HG02798 (cell line): ENCODE measurements at regions not wholly inside any gene's neighbourhood (a gene's known extent, or its start where the extent isn't known, plus 50 kb on each side); places are given as distances from the start of the nearest gene placed in this dataset.
"Not testable (repeated sequence)": the region's sequence is repeated elsewhere in the genome, so short reads cannot be mapped to it uniquely, and the experiment has no call there.

Experiments used
- ATAC-seq: cut with Tn5 transposase; IDR thresholded peaks from one replicate; pipeline ENCODE4 v1.9.1; 2021; ENCODE audit warnings: mild to moderate bottlenecking; ENCODE audit not compliant: unreplicated experiment, poor library complexity

GRCh38 chr11:25159341-25159740, 662.5 kb downstream of the LUZP2 start:
- ATAC-seq, result no peak

GRCh38 chr11:25163421-25163820, 666.6 kb downstream of the LUZP2 start:
- no peak for ATAC-seq

GRCh38 chr11:25180187-25180586, 683.3 kb downstream of the LUZP2 start:
- no peak for ATAC-seq

GRCh38 chr11:25183411-25183810, 686.6 kb downstream of the LUZP2 start:
- ATAC-seq, result no peak

- no peak for ATAC-seq
Observed at GRCh38 chr11:25197515-25197914, 700.7 kb downstream of the LUZP2 start.

GRCh38 chr11:25198704-25199103, 701.9 kb downstream of the LUZP2 start:
- ATAC-seq, result no peak

GRCh38 chr11:25200925-25201324, 704.1 kb downstream of the LUZP2 start:
- no peak for ATAC-seq

- no peak for ATAC-seq
Observed at GRCh38 chr11:25206762-25207161, 709.9 kb downstream of the LUZP2 start.

- no peak for ATAC-seq
Observed at GRCh38 chr11:25211635-25212254, 714.9 kb downstream of the LUZP2 start.

GRCh38 chr11:25214535-25215176, 717.8 kb downstream of the LUZP2 start:
- no peak for ATAC-seq

- no peak for ATAC-seq
Observed at GRCh38 chr11:25218036-25218435, 721.2 kb downstream of the LUZP2 start.

GRCh38 chr11:25225078-25225477, 728.2 kb downstream of the LUZP2 start:
- ATAC-seq, result no peak

GRCh38 chr11:25242928-25243327, 746.1 kb downstream of the LUZP2 start:
- no peak for ATAC-seq

- no peak for ATAC-seq
Observed at GRCh38 chr11:25244126-25244525, 747.3 kb downstream of the LUZP2 start.

- no peak for ATAC-seq
Observed at GRCh38 chr11:25247336-25247735, 750.5 kb downstream of the LUZP2 start.

- no peak for ATAC-seq
Observed at GRCh38 chr11:25252854-25253253, 756.0 kb downstream of the LUZP2 start.

GRCh38 chr11:25263861-25264260, 767.0 kb downstream of the LUZP2 start:
- not testable (repeated sequence) for ATAC-seq

GRCh38 chr11:25271301-25271700, 774.4 kb downstream of the LUZP2 start:
- ATAC-seq, result no peak

- no peak for ATAC-seq
Observed at GRCh38 chr11:25272214-25272613, 775.4 kb downstream of the LUZP2 start.

GRCh38 chr11:25280821-25281220, 784.0 kb downstream of the LUZP2 start:
- not testable (repeated sequence) for ATAC-seq

- no peak for ATAC-seq
Observed at GRCh38 chr11:25293166-25293565, 796.3 kb downstream of the LUZP2 start.

- no peak for ATAC-seq
Observed at GRCh38 chr11:25298450-25298849, 801.6 kb downstream of the LUZP2 start.
